ENCODE measurements at regions not wholly inside any gene's neighbourhood (a gene's known extent, or its start where the extent isn't known, plus 50 kb on each side); places are given as distances from the start of the nearest gene placed in this dataset.

GRCh38 chr18:44175891-44176290, 504.8 kb upstream of the SETBP1 start:
- no peak for DNase-seq

GRCh38 chr18:44178476-44178875, 502.2 kb upstream of the SETBP1 start:
- DNase-seq: no peak

- DNase-seq: no peak
Observed at GRCh38 chr18:44179693-44180092, 501.0 kb upstream of the SETBP1 start.

- no peak for DNase-seq
Observed at GRCh38 chr18:44180683-44181082, 500.0 kb upstream of the SETBP1 start.

- no peak for DNase-seq
Observed at GRCh38 chr18:44181951-44182747, 498.5 kb upstream of the SETBP1 start.

GRCh38 chr18:44186001-44186400, 494.7 kb upstream of the SETBP1 start:
- DNase-seq: no peak

- DNase-seq: no peak
Observed at GRCh38 chr18:44187090-44187489, 493.6 kb upstream of the SETBP1 start.

GRCh38 chr18:44195394-44196140, 485.1 kb upstream of the SETBP1 start:
- no peak for DNase-seq

GRCh38 chr18:44197832-44198611, 482.7 kb upstream of the SETBP1 start:
- no peak for DNase-seq

- no peak for DNase-seq
Observed at GRCh38 chr18:44198612-44199284, 481.9 kb upstream of the SETBP1 start.

GRCh38 chr18:44213293-44213692, 467.4 kb upstream of the SETBP1 start:
- DNase-seq: no peak

- DNase-seq: no peak
Observed at GRCh38 chr18:44214396-44214795, 466.3 kb upstream of the SETBP1 start.

GRCh38 chr18:44216169-44216568, 464.5 kb upstream of the SETBP1 start:
- no peak for DNase-seq

- no peak for DNase-seq
Observed at GRCh38 chr18:44227501-44227900, 453.2 kb upstream of the SETBP1 start.

GRCh38 chr18:44229693-44230108, 451.0 kb upstream of the SETBP1 start:
- no peak for DNase-seq

- DNase-seq: no peak
Observed at GRCh38 chr18:44231936-44232335, 448.8 kb upstream of the SETBP1 start.

GRCh38 chr18:44232500-44232899, 448.2 kb upstream of the SETBP1 start:
- DNase-seq: no peak

- DNase-seq: no peak
Observed at GRCh38 chr18:44238454-44238853, 442.2 kb upstream of the SETBP1 start.

GRCh38 chr18:44238911-44239310, 441.8 kb upstream of the SETBP1 start:
- DNase-seq: no peak

- no peak for DNase-seq
Observed at GRCh38 chr18:44241020-44241419, 439.7 kb upstream of the SETBP1 start.

GRCh38 chr18:44245019-44245418, 435.7 kb upstream of the SETBP1 start:
- DNase-seq: no peak

GRCh38 chr18:44246001-44246400, 434.7 kb upstream of the SETBP1 start:
- DNase-seq: no peak

- DNase-seq: no peak
Observed at GRCh38 chr18:44258086-44258485, 422.6 kb upstream of the SETBP1 start.
